Epithelial cell of proximal tubule (primary cell): ENCODE measurements at regions not wholly inside any gene's neighbourhood (a gene's known extent, or its start where the extent isn't known, plus 50 kb on each side); places are given as distances from the start of the nearest gene placed in this dataset.

Experiments used
- DNase-seq: peaks from one replicate; pipeline ENCODE4 v3.0.0-alpha.2; 2011; ENCODE audit warnings: low read depth
- H3K4me3 ChIP-seq: 2 replicates; pipeline ENCODE4 v1.5.1; 2011; ENCODE audit warnings: low read depth, mild to moderate bottlenecking, low read length
- TF ChIP-seq, protein P1 (sequence below): conservative IDR thresholded peaks from 2 replicates; pipeline ENCODE4 v1.5.1; 2012; ENCODE audit warnings: low read depth, mild to moderate bottlenecking, low read length

DNA sequence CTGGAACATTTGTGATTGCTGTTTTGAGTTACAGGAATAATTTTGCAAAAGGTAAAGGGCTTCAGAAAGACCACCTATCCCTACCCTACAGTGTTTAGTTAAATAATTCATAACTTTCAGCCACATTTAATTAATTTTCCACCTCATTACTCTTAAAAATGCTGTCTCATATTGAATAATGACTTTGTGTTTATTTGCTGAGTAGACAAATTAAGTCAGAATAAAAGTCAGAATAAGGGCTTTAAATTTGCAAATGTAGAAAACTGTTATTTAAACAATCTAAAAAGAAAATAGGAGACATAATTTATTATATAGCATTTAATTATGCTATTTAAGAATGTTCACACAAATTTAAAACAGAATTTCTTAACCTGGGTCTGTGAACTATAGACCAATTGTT, 293.7 kb upstream of the RIMS1 start:
- H3K4me3 ChIP-seq, result no peak overlapping the region
- DNase-seq, result no peak
- TF ChIP-seq, protein P1, sequence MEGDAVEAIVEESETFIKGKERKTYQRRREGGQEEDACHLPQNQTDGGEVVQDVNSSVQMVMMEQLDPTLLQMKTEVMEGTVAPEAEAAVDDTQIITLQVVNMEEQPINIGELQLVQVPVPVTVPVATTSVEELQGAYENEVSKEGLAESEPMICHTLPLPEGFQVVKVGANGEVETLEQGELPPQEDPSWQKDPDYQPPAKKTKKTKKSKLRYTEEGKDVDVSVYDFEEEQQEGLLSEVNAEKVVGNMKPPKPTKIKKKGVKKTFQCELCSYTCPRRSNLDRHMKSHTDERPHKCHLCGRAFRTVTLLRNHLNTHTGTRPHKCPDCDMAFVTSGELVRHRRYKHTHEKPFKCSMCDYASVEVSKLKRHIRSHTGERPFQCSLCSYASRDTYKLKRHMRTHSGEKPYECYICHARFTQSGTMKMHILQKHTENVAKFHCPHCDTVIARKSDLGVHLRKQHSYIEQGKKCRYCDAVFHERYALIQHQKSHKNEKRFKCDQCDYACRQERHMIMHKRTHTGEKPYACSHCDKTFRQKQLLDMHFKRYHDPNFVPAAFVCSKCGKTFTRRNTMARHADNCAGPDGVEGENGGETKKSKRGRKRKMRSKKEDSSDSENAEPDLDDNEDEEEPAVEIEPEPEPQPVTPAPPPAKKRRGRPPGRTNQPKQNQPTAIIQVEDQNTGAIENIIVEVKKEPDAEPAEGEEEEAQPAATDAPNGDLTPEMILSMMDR, result no peak

DNA sequence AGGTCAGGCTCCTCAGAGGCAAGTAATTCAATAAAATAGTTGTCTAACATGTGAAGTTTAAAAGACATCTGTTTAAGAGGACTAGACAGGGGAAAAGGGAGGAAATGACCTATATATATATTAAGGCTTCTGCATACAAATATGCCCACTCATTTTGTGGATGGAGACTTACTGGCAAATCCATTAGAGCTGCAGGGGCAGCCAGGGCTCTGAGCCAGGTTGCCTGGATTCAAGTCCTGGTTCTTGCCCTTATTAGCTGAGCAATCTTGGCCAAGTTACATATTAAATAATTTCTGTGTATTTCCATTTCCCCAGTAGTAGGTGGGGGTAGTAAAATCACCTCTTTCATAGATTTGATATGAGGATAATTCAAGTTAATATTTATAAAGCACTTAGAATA, 287.0 kb upstream of the RIMS1 start:
- H3K4me3 ChIP-seq, result no peak overlapping the region
- no peak for DNase-seq
- TF ChIP-seq, protein P1, result no peak

DNA sequence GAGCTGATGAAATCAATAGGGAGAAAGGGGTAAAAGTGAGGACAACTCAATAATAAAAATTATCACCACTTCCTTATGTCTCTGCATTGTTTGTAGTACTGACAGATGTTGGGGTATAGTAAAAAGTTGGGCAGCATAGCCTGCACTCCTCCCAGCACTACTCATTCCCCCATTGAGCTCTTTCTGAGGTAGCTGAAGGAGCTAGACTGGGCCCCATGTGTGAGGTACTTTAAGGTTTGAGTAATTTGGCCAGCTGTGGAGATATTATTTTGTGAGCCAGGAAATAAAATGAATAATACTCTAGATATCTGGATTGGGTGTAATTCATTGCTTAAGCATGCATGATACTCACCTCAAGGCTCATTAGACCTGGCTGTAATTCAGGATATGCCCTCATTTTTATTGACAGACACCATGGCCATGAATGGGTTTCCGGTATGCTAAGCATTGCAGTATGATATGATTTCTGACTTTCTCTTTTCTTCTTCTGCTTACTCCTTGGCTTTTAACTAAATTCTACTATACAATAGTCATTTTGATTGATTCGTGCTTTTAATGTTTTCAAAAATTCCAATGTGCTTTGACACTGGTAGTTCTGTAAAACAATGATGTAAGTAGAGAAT, 283.9 kb upstream of the RIMS1 start:
- TF ChIP-seq, protein P1, result no peak
- no peak overlapping the region for H3K4me3 ChIP-seq
- peak; percentile 56 for DNase-seq

DNA sequence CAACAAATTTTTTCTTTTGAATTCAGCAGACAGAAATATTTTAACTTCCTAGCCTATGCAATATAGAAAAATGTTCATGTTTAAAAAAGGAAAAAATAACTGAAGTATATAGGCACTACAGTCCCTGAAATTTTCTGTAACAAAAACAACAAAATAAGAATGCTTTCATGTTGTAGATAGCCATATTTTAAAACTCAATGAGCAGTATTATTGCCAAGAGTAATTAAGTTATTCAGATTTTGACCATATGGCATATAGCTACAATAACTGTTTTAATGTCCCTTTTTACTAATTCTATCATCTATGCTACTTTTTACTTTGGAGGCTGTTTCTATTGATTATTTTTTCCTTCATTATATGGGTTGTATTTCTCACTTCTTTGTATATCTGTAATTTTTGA, 283.3 kb upstream of the RIMS1 start:
- DNase-seq, result no peak
- TF ChIP-seq, protein P1, result no peak
- no peak overlapping the region for H3K4me3 ChIP-seq

DNA sequence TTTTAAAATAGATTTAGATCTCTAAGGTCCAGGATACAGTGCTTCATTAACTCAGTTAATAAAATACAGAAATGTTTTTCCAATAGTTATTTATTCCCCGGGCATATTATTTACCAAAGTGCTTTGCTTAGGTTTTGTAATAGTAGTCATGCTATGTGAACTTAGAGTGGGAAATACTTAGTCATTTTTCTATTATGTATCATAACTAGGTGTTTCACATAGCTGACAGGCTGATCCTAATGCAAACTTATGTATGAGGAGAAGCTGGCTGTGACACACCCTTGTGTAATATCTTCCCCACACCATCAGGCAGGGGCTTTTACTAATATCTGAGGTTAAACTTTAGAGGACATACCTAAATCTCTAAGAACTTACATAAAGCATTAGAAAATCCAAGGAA, 277.7 kb upstream of the RIMS1 start:
- no peak overlapping the region for H3K4me3 ChIP-seq
- TF ChIP-seq, protein P1, result no peak
- DNase-seq, result no peak

DNA sequence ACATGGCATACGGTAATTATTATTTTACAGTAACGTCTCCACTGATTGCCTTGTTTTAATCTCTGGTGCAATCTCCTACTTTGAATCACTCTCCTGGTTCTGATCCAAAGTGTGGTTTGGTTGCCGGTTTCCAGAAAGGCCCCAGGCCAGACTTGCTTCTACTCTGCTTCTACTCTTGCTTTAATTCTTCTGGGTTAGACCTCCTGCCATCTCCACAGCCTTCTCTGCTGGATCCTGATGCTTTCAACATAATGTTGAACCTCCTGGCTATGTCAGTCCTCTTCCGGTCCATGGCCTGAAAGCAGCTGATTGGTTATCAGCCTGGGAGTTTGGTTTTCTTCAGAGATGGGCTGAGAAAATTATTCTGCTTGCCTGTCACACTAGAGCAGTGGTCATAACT, 266.5 kb upstream of the RIMS1 start:
- TF ChIP-seq, protein P1, result no peak
- no peak overlapping the region for H3K4me3 ChIP-seq
- DNase-seq, result no peak

DNA sequence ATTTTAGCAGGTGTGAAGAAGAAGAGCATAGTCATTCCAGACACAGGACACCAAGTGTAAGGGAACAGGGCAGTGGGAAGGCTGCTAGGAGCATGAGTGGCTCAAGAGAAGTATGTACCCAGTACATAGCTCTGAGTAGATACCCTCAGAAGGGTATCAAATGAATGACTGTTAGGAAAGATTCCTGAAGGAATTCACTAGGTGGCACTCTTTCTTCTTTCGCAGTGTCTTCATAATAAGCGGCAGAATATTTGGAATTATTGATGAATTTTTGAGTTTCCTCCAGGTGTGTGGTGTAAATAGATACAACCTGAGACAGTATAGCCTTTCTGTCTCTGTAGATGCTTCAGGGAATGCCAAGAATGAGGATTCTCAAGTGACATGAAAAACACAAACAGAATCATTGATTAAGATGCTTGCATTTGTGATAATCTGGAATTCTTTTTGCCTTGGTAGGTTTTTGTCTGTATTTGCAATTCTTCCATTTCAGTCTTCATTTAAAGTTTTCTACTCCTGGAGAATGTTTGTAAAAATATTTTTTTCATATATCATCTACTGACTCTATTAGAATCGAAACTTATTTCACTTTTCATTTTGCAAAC, 264.3 kb upstream of the RIMS1 start:
- DNase-seq, result no peak
- H3K4me3 ChIP-seq, result no peak overlapping the region
- TF ChIP-seq, protein P1, result peak; percentile 71
